Neural progenitor cell (in vitro differentiated cells): ENCODE measurements at regions not wholly inside any gene's neighbourhood (a gene's known extent, or its start where the extent isn't known, plus 50 kb on each side); places are given as distances from the start of the nearest gene placed in this dataset.

Experiments
- DNase-seq: peaks from one replicate; pipeline ENCODE4 v3.0.0-alpha.2; 2016; ENCODE audit warnings: low spot score
- H2AFZ ChIP-seq: fragments of 200-600 bp; sonication (generic); replicated peaks from 2 replicates; pipeline ENCODE4 v1.6.1; 2016; ENCODE audit warnings: antibody characterized with exemption
- H3F3A ChIP-seq: fragments of 200-600 bp; sonication (generic); 2 replicates; pipeline ENCODE4 v1.6.1; 2016; ENCODE audit warnings: antibody characterized with exemption, low read depth
- H3K27ac ChIP-seq: fragments of 200-600 bp; sonication (generic); 2 replicates; pipeline ENCODE4 v1.5.1; 2016; ENCODE audit warnings: mild to moderate bottlenecking
- H3K27me3 ChIP-seq: fragments of 200-600 bp; sonication (generic); 2 replicates; pipeline ENCODE4 v1.6.1; 2016; ENCODE audit warnings: mild to moderate bottlenecking, moderate library complexity
- H3K36me3 ChIP-seq: fragments of 200-600 bp; sonication (generic); 2 replicates; pipeline ENCODE4 v1.5.1; 2016
- H3K4me1 ChIP-seq: fragments of 200-600 bp; sonication (generic); 2 replicates; pipeline ENCODE4 v1.6.1; 2016; ENCODE audit warnings: mixed run types
- H3K4me2 ChIP-seq: fragments of 200-600 bp; sonication (generic); 2 replicates; pipeline ENCODE4 v1.6.1; 2016
- H3K4me3 ChIP-seq: fragments of 200-600 bp; sonication (generic); 2 replicates; pipeline ENCODE4 v1.5.1; 2016
- H3K79me2 ChIP-seq: fragments of 200-600 bp; sonication (generic); 2 replicates; pipeline ENCODE4 v1.6.1; 2016; ENCODE audit warnings: low read depth
- H3K9ac ChIP-seq: fragments of 200-600 bp; sonication (generic); 2 replicates; pipeline ENCODE4 v1.6.1; 2016
- H3K9me3 ChIP-seq: fragments of 200-600 bp; sonication (generic); 2 replicates; pipeline ENCODE4 v1.5.1; 2016; ENCODE audit warnings: low read depth
- H4K20me1 ChIP-seq: fragments of 200-600 bp; sonication (generic); 2 replicates; pipeline ENCODE4 v1.6.1; 2016; ENCODE audit warnings: low read depth
- H3K27ac Mint-ChIP-seq: 3 replicates; pipeline ENCODE4 v1.8.0; 2021; ENCODE audit warnings: mixed read lengths
- H3K27me3 Mint-ChIP-seq: 2 replicates; pipeline ENCODE4 v1.8.0; 2022; ENCODE audit warnings: low read depth, mild to moderate bottlenecking, inconsistent platforms, moderate library complexity, mixed read lengths; ENCODE audit not compliant: insufficient read depth
- H3K36me3 Mint-ChIP-seq: 3 replicates; pipeline ENCODE4 v1.8.0; 2021; ENCODE audit warnings: mixed read lengths
- H3K4me1 Mint-ChIP-seq: 3 replicates; pipeline ENCODE4 v1.8.0; 2021; ENCODE audit warnings: mixed read lengths
- H3K4me3 Mint-ChIP-seq: 3 replicates; pipeline ENCODE4 v1.8.0; 2021; ENCODE audit warnings: mild to moderate bottlenecking, moderate library complexity, mixed read lengths
- H3K9me3 Mint-ChIP-seq: 3 replicates; pipeline ENCODE4 v1.8.0; 2020; ENCODE audit warnings: mixed read lengths
- EZH2 ChIP-seq: fragments of 200-600 bp; sonication (generic); IDR thresholded peaks from 2 replicates; pipeline ENCODE4 v1.6.1; 2017; ENCODE audit warnings: antibody characterized with exemption, mild to moderate bottlenecking, moderate library complexity
- EZH2phosphoT487 ChIP-seq: fragments of 200-600 bp; sonication (generic); IDR thresholded peaks from 2 replicates; pipeline ENCODE4 v1.6.1; 2017; ENCODE audit warnings: antibody characterized with exemption
- TF ChIP-seq, protein P1 (sequence below): fragments of 200-600 bp; sonication (generic); IDR thresholded peaks from 2 replicates; pipeline ENCODE4 v1.5.1; 2017; ENCODE audit warnings: antibody characterized with exemption, mild to moderate bottlenecking

GRCh38 chr16:13390093-13390985, 488.9 kb downstream of the SHISA9 start:
- TF ChIP-seq EZH2 (no peak), EZH2phosphoT487 (no peak)
- TF ChIP-seq, protein P1, sequence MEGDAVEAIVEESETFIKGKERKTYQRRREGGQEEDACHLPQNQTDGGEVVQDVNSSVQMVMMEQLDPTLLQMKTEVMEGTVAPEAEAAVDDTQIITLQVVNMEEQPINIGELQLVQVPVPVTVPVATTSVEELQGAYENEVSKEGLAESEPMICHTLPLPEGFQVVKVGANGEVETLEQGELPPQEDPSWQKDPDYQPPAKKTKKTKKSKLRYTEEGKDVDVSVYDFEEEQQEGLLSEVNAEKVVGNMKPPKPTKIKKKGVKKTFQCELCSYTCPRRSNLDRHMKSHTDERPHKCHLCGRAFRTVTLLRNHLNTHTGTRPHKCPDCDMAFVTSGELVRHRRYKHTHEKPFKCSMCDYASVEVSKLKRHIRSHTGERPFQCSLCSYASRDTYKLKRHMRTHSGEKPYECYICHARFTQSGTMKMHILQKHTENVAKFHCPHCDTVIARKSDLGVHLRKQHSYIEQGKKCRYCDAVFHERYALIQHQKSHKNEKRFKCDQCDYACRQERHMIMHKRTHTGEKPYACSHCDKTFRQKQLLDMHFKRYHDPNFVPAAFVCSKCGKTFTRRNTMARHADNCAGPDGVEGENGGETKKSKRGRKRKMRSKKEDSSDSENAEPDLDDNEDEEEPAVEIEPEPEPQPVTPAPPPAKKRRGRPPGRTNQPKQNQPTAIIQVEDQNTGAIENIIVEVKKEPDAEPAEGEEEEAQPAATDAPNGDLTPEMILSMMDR, result no peak
- no peaks in the 10 kb centered on the region for H3F3A ChIP-seq

GRCh38 chr16:13390986-13391305, 489.5 kb downstream of the SHISA9 start:
- no peak overlapping the region for H3K9ac ChIP-seq
- no peak overlapping the region for H2AFZ ChIP-seq
- peaks cover 4% of the 10 kb centered on the region for H3K36me3 Mint-ChIP-seq
- H3K27ac ChIP-seq, result no peak overlapping the region
- H3K4me2 ChIP-seq, result no peak overlapping the region
- H3F3A ChIP-seq, result no peaks in the 10 kb centered on the region
- TF ChIP-seq EZH2phosphoT487 (no peak), EZH2 (no peak)
- TF ChIP-seq, protein P1, result no peak
- H3K4me3 Mint-ChIP-seq, result no peak overlapping the region
- H3K79me2 ChIP-seq, result no peaks in the 10 kb centered on the region
- peaks cover 21% of the 10 kb centered on the region for H3K9me3 Mint-ChIP-seq
- no peak for DNase-seq
- H3K36me3 ChIP-seq, result no peaks in the 10 kb centered on the region
- H3K4me3 ChIP-seq, result no peak overlapping the region
- H4K20me1 ChIP-seq, result no peaks in the 10 kb centered on the region
- H3K9me3 ChIP-seq, result peaks cover 13% of the 10 kb centered on the region
- H3K4me1 ChIP-seq, result no peaks in the 10 kb centered on the region
- H3K4me1 Mint-ChIP-seq, result peaks cover 17% of the 10 kb centered on the region
- peak overlapping the region; percentile 0 for H3K27ac Mint-ChIP-seq
- H3K27me3 Mint-ChIP-seq, result peaks cover 4% of the 10 kb centered on the region
- H3K27me3 ChIP-seq, result no peaks in the 10 kb centered on the region

More at GRCh38 chr16:13390093-13390985, 488.9 kb downstream of the SHISA9 start:
- Histone ChIP-seq H3K4me1 (no peaks in the 10 kb centered on the region), H3K36me3 (no peaks in the 10 kb centered on the region), H4K20me1 (no peaks in the 10 kb centered on the region), H3K4me3 (no peak overlapping the region), H3K27ac (no peak overlapping the region), H3K9ac (no peak overlapping the region), H3K79me2 (no peaks in the 10 kb centered on the region), H3K4me2 (no peak overlapping the region), H2AFZ (no peak overlapping the region), H3K9me3 (peaks cover 18% of the 10 kb centered on the region), H3K27me3 (no peaks in the 10 kb centered on the region)
- peaks cover 17% of the 10 kb centered on the region for H3K4me1 Mint-ChIP-seq
- H3K4me3 Mint-ChIP-seq, result no peak overlapping the region
- H3K9me3 Mint-ChIP-seq, result peaks cover 25% of the 10 kb centered on the region
- peak overlapping the region; percentile 30 for H3K27ac Mint-ChIP-seq
- H3K27me3 Mint-ChIP-seq, result peaks cover 4% of the 10 kb centered on the region
- no peak for DNase-seq
- peaks cover 4% of the 10 kb centered on the region for H3K36me3 Mint-ChIP-seq

DNA sequence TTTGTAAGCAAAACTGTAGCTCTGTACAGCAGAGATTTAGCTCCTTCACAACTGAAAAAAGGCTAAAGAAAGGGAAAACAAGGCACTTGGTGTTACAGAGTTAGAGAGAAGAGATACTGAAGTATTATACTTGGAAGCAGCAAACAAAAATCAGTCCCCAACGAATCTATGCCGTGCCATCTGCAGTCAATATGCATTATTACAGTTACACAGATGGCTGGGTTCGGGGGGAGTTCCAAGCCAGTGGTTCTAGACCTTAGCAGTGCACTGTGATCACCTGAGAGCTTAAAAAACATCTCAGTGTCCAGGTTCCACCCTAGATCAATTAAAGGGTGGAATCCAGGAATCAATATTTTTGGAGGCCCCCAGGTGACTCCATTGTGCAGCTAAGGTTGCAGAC, 489.9 kb downstream of the SHISA9 start:
- TF ChIP-seq EZH2 (no peak), EZH2phosphoT487 (no peak)
- TF ChIP-seq, protein P1, result no peak
- Histone ChIP-seq H3K9me3 (peaks cover 10% of the 10 kb centered on the region), H3K4me2 (no peak overlapping the region), H3K36me3 (no peaks in the 10 kb centered on the region), H4K20me1 (no peaks in the 10 kb centered on the region), H3K27ac (no peak overlapping the region), H3F3A (no peaks in the 10 kb centered on the region), H3K79me2 (no peaks in the 10 kb centered on the region), H3K4me1 (no peaks in the 10 kb centered on the region), H3K4me3 (no peak overlapping the region), H3K27me3 (no peaks in the 10 kb centered on the region), H2AFZ (no peak overlapping the region), H3K9ac (no peak overlapping the region)
- Mint-ChIP-seq H3K36me3 (peaks cover 4% of the 10 kb centered on the region), H3K4me1 (peaks cover 17% of the 10 kb centered on the region), H3K4me3 (no peak overlapping the region), H3K27ac (no peak overlapping the region), H3K27me3 (peaks cover 4% of the 10 kb centered on the region), H3K9me3 (peaks cover 18% of the 10 kb centered on the region)
- DNase-seq, result no peak
